Endothelial cell (in vitro differentiated cells): ENCODE measurements at regions not wholly inside any gene's neighbourhood (a gene's known extent, or its start where the extent isn't known, plus 50 kb on each side); places are given as distances from the start of the nearest gene placed in this dataset.

Experiments used
- DNase-seq: peaks from one replicate; pipeline ENCODE4 v3.0.0; 2021; ENCODE audit warnings: low spot score
- H3K27ac Mint-ChIP-seq: one replicate; pipeline ENCODE4 v1.8.0; 2021; ENCODE audit warnings: mixed read lengths, inconsistent platforms; ENCODE audit not compliant: unreplicated experiment
- H3K27me3 Mint-ChIP-seq: one replicate; pipeline ENCODE4 v1.8.0; 2021; ENCODE audit warnings: mild to moderate bottlenecking, moderate library complexity, mixed read lengths, inconsistent platforms; ENCODE audit not compliant: unreplicated experiment
- H3K36me3 Mint-ChIP-seq: one replicate; pipeline ENCODE4 v1.8.0; 2021; ENCODE audit warnings: mild to moderate bottlenecking, low read depth, mixed read lengths, inconsistent platforms; ENCODE audit not compliant: unreplicated experiment
- H3K4me1 Mint-ChIP-seq: one replicate; pipeline ENCODE4 v1.8.0; 2021; ENCODE audit warnings: mild to moderate bottlenecking, mixed read lengths, inconsistent platforms; ENCODE audit not compliant: unreplicated experiment
- H3K4me3 Mint-ChIP-seq: one replicate; pipeline ENCODE4 v1.8.0; 2021; ENCODE audit warnings: mild to moderate bottlenecking, mixed read lengths, inconsistent platforms; ENCODE audit not compliant: unreplicated experiment
- H3K9me3 Mint-ChIP-seq: one replicate; pipeline ENCODE4 v1.8.0; 2021; ENCODE audit warnings: mixed read lengths, inconsistent platforms; ENCODE audit not compliant: unreplicated experiment
- TF ChIP-seq, protein P1 (sequence below): fragments of 200-600 bp; sonication (generic); IDR thresholded peaks from one replicate; pipeline ENCODE4 v1.5.0; 2021; ENCODE audit warnings: antibody characterized with exemption; ENCODE audit not compliant: unreplicated experiment

DNA sequence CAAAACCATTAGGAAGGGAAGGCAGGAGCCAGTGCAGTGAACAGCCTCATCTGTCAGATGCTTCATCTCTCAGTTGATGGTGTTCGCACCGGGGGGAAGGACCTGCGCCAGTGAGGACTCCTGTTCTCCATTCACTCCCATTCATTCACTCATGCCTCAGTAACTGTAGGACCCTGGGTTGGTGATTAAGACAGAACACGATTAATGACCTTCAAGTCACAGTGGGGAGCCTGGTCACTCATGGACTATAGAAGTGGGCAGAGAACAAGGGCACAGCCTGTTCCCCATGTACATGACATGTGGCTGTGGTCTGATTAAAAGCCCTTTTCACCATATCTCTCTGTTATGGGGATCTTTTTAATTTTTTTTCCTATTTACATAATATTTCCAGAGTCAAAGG is 113.3 kb downstream of the RPS12 start:
- TF ChIP-seq, protein P1, sequence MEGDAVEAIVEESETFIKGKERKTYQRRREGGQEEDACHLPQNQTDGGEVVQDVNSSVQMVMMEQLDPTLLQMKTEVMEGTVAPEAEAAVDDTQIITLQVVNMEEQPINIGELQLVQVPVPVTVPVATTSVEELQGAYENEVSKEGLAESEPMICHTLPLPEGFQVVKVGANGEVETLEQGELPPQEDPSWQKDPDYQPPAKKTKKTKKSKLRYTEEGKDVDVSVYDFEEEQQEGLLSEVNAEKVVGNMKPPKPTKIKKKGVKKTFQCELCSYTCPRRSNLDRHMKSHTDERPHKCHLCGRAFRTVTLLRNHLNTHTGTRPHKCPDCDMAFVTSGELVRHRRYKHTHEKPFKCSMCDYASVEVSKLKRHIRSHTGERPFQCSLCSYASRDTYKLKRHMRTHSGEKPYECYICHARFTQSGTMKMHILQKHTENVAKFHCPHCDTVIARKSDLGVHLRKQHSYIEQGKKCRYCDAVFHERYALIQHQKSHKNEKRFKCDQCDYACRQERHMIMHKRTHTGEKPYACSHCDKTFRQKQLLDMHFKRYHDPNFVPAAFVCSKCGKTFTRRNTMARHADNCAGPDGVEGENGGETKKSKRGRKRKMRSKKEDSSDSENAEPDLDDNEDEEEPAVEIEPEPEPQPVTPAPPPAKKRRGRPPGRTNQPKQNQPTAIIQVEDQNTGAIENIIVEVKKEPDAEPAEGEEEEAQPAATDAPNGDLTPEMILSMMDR = no peak
- Mint-ChIP-seq H3K27me3 (no peaks in the 10 kb centered on the region), H3K27ac (no peak overlapping the region), H3K4me1 (peaks cover 15% of the 10 kb centered on the region), H3K4me3 (no peak overlapping the region), H3K36me3 (no peaks in the 10 kb centered on the region), H3K9me3 (no peaks in the 10 kb centered on the region)
- no peak for DNase-seq

DNA sequence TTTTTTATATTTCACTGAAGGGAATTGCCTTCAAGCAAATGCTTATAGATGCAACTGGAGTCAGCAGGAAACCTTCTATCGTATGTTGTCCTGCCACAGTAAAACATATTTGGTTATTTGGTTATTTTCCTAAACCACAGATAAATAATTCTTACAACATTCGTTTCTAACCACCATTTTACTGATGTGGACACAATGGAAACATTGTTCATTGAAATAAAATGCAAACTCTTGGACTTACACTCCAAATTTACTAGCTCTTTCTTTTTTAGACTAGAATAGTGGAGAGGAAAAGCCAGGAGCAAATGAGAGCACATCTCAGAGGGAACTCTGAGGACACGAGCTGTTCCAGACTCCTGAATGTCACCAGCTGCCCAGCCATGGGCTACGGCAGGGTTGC is 114.8 kb downstream of the RPS12 start:
- Mint-ChIP-seq H3K27me3 (no peaks in the 10 kb centered on the region), H3K4me3 (no peak overlapping the region), H3K4me1 (peaks cover 15% of the 10 kb centered on the region), H3K36me3 (no peaks in the 10 kb centered on the region), H3K27ac (no peak overlapping the region), H3K9me3 (no peaks in the 10 kb centered on the region)
- TF ChIP-seq, protein P1 = no peak
- DNase-seq = no peak

DNA sequence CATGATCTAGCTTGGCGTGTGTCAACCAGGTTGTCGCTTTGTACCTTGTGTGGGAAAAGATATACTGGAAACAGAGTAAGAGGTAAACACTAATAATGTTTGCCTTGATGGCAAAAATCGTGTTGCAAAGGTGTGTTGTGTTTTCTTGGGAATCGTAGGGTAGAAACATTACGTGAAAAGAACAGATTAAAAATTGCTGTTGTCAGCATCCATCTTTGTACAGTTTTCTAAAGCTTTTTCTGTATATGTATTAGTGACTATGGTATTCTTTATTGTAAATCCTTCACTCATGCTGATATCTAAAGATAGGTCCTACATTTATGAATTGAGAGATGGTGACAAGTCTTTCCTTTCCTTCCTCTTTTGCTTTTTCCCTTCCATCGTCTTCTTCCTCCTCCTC is 116.9 kb downstream of the RPS12 start:
- TF ChIP-seq, protein P1 = no peak
- Mint-ChIP-seq H3K36me3 (no peaks in the 10 kb centered on the region), H3K4me3 (no peak overlapping the region), H3K27me3 (no peaks in the 10 kb centered on the region), H3K4me1 (peaks cover 15% of the 10 kb centered on the region), H3K9me3 (no peaks in the 10 kb centered on the region), H3K27ac (no peak overlapping the region)
- no peak for DNase-seq

DNA sequence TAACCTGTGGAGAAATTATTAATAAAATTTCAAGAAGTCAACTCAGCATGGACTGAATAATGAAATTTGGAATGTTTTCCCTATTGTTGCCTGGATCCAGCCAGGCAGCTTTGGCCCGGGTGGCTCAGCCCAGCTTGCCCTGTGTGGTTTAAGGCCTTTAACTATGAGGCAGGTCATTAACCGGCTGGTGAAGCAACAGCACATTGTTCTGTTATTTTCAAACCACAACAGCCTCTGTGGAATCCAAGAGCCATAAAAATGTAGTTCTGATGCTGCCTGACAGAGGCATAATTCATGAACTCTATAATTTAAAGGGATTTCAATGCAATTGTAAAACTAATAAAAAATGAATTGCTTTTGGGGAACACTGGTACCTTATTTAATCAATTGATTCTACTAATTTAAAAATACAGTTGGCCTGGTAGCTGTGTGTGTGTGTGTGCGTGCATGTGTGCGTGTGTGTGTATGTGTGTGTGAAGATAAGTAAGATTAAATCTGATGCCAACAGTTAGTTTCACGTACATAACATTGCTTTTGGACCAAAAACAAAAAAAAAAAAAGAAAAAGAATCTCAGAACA is 117.7 kb downstream of the RPS12 start:
- no peaks in the 10 kb centered on the region for H3K9me3 Mint-ChIP-seq
- H3K4me3 Mint-ChIP-seq = no peak overlapping the region
- H3K36me3 Mint-ChIP-seq = no peaks in the 10 kb centered on the region
- no peak for DNase-seq
- peaks cover 15% of the 10 kb centered on the region for H3K4me1 Mint-ChIP-seq
- H3K27ac Mint-ChIP-seq = no peak overlapping the region
- no peaks in the 10 kb centered on the region for H3K27me3 Mint-ChIP-seq
- TF ChIP-seq, protein P1 = no peak

DNA sequence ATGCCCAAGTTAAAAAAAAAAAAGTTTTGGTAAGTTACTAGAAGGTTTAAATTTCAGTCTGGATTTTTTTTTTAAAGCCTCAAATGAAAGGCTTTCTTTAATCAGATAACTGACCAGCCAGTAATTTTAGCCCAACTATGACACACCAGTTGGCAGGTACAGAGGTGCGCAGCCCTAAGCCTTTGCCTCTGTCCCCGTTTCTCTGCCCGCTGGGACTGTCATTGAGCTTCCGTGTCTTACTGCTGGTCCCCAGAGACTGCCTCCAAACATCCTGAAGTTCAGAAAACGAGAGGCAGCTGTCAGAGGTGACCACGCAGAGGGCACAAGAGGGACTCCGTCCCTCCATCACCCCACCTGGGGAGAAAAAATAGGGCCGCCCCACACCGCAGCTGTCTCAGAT is 118.2 kb downstream of the RPS12 start:
- TF ChIP-seq, protein P1 = no peak
- Mint-ChIP-seq H3K27ac (no peak overlapping the region), H3K36me3 (no peaks in the 10 kb centered on the region), H3K27me3 (no peaks in the 10 kb centered on the region), H3K4me3 (no peak overlapping the region), H3K4me1 (peaks cover 15% of the 10 kb centered on the region), H3K9me3 (no peaks in the 10 kb centered on the region)
- DNase-seq = no peak
